CD4-positive, alpha-beta T cell treated with Interleukin-2 at 100 ng/mL for 4 hours (primary cell): ENCODE measurements at regions not wholly inside any gene's neighbourhood (a gene's known extent, or its start where the extent isn't known, plus 50 kb on each side); places are given as distances from the start of the nearest gene placed in this dataset.

Experiments
- DNase-seq: peaks from one replicate; pipeline ENCODE4 v3.0.0-alpha.2; 2020; ENCODE audit warnings: low spot score

DNA sequence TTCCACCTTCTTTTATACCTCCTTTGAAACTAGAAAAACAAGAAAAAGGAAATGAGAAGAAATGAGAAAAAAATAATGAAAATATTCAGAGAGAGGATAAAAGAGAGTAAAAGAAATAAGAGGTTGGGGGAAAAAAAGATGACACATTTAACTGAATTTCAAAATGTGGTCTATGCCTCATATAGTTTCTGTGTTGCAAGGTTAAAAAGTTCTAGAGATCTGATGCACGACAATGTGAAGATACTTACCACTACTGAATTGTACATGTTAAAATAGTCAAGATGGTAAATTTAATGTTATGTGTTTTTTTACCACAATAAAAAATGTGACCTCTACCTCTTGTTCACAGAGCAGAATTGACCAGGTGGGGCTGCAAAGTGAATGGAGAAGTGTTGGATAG, 314.8 kb upstream of the OR4E1 start:
- no peak for DNase-seq

DNA sequence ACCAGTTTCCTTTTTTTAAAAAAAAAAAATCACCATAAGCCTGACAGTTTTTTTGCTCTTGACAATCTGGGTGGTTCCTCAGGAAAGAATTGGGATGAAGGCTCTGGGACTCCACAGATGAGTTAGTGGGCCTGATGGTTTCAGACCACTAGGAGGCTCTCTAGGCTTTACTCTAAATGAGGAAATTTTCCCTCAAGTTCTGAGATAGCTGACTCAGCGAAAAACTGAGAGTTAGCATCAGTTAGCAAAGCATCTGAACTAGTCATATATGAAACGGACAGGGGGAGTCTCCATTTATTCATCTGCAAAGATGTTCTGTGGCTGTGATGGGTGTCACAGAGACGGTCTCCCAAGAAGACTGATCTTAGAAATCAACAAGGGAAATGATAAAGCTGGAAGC, 314.3 kb upstream of the OR4E1 start:
- peak; percentile 40 for DNase-seq

DNA sequence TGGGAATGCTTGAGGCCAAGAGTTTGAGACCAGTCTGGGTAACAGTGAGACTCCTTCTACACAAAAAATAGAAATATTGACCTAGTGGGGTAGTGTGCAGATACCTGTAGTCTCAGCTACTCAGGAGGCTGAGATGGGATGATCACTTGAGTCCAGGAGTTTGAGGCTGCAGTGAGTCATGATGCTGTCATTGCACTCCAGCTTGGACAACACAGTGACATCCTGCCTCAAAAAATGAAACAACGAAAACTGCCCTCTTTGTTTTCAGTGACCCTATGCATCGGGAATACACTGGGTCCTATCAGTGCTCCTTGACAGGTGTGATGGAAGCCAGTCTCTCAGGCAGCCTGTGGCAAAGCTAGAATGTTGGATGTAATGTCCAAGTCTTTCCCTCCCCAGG, 311.5 kb upstream of the OR4E1 start:
- no peak for DNase-seq

DNA sequence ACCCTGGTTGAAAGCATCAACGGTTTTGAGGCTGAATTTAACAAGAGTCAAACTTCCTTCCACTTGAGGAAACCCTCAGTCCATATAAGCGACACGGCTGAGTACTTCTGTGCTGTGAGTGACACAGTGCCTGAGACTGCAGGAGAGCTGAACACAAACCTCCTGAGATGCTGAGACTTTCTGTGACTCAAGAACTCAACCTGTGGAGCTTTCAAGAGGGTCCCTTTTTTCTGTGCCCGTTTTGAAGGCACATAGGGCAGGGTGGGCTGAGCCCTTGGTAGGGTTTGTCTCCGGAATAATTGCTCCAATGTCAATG, 305.3 kb upstream of the OR4E1 start:
- DNase-seq = no peak

DNA sequence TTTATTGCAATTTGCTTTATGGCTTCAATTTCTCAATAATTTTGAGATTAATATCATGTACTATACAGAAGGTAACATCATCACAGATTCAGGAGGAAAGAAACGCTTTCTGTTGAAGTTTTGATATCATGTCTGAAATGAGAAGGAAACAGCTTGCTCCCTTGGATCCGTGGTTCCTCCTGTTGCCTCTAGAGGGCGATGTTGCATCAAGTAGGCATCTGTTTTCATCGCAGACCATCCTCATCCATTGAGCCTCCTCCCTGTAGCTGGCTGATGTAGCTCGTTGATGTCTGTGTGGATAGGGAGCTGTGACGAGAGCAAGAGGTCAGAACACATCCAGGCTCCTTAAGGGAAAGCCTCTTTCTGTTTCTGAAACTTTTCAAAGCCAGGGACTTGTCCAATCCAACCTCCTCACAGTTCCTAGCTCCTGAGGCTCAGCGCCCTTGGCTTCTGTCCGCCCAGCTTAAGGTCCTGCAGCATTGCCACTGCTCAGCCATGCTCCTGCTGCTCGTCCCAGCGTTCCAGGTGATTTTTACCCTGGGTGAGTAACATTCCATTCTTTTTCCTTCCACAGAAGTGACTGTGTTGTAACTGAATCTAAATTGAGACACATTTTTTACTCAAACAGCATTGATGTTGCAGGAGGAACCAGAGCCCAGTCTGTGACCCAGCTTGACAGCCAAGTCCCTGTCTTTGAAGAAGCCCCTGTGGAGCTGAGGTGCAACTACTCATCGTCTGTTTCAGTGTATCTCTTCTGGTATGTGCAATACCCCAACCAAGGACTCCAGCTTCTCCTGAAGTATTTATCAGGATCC, 304.8 kb upstream of the OR4E1 start:
- DNase-seq = peak; percentile 69

DNA sequence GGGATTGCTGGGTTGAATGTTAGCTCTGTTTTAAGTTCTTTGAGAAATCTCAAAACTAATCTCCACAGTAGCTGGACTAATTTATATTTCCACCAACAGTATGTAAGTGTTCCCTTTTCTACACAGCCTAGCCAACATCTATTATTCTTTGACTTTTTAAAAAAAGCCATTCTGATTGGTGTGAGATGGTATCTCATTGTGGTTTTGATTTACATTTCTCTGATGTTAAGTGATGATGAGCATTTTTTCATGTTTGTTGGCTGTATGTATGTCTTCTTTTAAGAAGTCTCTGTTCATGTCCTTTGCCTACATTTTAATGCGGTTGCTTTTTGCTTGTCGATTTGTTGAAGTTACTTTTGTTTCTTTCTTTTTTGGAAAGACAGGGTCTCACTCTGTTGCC, 301.1 kb upstream of the OR4E1 start:
- DNase-seq = peak; percentile 26

DNA sequence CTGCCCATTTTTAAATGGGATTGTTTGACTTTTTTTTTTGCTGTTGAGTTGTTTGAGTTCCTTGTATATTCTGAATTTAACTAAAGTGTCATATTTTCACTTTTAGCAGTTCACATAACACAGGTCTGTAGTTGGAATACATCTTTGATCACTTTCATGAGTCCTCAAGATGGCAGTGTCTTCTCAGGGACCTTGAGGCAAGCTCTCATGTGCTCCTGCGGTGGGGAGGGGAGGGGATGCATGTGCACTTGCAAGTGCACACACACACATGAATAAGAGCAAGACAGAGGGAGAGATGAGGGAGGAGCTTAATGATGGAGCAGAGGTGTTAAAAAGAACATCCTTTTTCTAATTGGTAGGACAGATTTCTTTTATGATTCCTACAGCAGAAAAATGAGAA, 291.4 kb upstream of the OR4E1 start:
- DNase-seq = peak; percentile 57

DNA sequence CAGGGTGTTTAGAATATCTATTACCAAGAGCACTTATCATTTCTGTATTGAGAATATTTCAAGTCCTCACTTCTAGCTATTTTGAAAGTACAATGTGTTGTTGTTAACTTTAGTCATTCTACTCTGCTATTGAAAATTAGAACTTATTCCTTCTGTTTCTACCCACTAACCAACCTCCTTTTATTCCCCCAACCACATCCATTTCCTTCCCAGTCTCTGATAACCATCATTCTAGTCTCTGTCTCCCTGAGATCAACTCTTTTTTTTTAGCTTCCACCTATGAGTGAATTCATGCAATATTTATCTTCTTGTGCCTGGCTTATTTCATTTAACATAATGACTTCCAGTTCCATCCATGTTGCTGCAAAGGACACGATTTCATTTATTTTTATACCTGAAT, 290.6 kb upstream of the OR4E1 start:
- DNase-seq = no peak

DNA sequence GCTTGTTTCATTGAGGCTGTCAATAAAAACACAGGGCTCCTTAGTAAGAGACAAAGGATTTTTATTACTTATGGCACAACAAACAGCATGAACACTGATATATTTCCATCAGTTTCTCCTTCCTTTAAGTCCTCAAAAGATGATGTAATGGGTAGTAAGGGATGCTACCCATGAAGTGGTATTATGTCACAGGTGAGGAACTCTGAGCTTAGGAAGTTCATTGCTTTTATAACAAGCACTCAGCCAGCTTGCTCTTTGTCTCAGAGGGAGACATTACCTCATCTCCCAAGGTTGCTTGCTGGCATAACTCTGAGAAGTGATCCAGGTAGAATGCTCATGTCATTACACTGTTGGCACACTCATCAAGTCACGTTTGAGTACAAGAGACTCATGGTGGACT, 287.0 kb upstream of the OR4E1 start:
- no peak for DNase-seq

DNA sequence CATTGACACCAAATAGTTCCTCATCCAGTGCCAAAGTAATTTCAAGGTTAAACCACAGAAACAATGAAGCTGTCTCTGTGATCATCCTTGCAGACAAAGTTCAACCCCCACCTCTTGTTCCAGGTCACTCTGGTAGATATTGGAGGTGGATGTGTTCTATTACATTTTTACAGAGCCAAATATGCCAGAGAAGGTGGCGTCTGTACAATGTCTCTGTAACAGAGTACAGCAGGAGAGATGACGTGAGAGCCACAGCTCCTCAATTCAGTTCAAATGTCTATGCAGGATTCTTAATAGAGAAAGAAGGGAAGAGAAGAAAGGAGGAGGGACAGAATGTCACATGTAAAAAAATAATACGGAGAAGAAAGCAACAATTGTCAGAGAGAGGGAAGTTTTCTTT, 268.3 kb upstream of the OR4E1 start:
- DNase-seq = no peak

DNA sequence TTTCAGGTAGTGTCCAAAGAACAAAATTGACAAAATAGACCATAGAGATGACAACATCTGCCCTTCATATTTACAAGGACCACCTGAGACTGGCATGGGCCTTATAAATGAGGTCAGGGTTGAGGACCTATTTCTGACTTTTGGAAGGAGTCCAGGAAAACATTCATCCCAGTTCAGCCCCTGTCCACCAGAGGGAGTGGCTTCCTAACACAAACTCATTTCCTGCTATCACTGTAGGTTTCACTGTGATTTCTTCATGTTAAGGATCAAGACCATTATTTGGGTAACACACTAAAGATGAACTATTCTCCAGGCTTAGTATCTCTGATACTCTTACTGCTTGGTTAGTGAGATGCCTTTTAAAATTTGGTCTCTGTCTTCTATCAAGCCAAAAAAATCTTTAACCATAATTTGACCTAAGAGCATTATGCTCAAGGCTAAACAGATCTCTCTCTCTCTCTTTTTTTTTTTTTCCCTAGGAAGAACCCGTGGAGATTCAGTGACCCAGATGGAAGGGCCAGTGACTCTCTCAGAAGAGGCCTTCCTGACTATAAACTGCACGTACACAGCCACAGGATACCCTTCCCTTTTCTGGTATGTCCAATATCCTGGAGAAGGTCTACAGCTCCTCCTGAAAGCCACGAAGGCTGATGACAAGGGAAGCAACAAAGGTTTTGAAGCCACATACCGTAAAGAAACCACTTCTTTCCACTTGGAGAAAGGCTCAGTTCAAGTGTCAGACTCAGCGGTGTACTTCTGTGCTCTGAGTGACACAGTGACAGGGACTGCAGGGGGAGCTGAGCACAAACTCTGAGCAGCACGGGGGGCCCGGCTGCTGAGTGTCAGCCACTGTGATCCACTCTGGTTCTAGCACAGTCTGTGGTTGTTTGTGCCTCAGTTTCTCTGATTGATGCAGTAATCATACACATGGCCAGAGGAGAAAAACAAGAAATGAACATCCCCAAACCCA, 267.6 kb upstream of the OR4E1 start:
- peak; percentile 53 for DNase-seq

DNA sequence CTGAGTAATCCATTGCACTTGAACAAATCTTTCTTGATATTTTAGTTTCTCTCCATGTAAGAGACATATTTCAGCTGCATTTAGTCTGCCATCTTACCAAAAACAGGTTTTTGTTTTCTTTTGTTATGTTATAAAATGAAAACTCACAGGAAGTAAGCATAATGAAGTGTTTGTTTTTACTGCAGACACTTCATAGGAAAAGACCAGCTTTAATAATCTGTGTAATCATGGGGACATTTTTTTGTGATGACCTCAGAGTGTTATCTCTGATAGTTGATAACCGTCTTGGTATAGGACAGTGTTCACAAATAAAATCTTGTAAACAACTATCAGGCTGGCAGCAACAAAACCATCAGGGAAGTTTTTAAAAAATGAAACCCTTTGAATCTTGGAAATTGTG, 266.2 kb upstream of the OR4E1 start:
- no peak for DNase-seq

DNA sequence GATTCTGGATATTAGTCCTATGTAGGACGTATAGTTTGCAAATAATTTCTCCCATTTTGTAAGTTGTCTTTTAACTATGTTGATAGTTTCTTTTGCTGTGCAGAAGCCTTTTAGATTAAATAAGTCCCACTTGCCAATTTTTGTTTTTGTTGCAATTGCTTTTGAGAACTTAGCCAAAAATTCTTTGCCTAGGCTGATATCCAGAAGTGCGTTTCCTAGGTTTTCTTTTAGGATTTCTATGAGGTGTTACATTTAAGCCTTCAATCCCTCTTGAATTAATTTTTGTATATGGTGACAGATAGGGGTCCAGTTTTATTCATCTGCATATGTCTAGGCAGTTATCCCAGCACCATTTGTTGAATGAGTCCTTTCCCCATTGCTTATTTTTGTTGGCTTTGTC, 264.4 kb upstream of the OR4E1 start:
- DNase-seq = no peak

DNA sequence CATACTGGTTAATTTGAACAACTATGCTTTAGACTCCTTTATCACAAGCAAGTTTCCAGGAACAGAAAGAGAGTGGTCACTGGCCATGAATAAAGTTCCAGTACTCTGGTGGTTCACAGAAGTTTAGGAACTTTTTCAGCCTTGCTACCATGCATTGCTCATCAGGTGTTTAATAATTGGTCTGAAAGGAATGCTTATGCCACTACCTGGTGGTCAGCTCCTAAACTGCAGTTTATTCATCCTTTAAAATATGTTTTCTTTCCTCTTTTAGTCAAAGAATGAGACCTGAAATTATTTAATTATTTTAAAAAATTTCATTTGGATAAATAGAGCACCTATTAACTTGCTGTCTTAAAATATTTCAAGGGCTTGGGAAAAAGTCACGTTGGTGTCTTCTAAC, 260.1 kb upstream of the OR4E1 start:
- DNase-seq = peak; percentile 33

DNA sequence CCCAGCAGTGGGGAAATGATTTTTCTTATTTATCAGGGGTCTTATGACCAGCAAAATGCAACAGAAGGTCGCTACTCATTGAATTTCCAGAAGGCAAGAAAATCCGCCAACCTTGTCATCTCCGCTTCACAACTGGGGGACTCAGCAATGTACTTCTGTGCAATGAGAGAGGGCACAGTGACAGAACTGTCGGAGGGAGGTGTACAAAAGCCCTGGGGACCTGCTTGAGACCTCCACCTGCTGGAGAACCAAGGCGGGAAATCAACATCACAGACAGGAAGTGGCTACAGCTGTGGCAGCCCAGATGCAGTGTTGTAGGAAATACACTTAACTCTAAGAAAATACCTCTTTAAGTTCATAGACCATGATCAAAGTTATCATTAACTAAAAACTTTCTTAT, 250.9 kb upstream of the OR4E1 start:
- DNase-seq = peak; percentile 70

DNA sequence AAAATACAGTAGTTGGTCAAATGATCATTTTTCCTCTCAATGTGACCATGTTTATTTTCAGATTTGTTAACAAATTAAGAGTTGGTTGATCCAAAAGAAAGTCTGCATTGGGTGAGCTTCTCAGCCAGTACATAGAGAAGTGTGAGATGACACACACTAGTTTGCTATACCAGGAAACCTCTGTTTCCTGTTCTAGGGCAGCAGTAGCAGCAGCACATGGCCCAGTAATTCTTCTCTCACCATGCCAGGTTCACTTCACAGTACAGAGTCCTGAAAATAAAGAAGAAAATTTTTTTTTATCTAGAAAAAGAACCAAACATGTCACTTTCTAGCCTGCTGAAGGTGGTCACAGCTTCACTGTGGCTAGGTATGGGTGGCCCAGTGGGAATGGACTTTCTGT, 250.2 kb upstream of the OR4E1 start:
- peak; percentile 68 for DNase-seq

DNA sequence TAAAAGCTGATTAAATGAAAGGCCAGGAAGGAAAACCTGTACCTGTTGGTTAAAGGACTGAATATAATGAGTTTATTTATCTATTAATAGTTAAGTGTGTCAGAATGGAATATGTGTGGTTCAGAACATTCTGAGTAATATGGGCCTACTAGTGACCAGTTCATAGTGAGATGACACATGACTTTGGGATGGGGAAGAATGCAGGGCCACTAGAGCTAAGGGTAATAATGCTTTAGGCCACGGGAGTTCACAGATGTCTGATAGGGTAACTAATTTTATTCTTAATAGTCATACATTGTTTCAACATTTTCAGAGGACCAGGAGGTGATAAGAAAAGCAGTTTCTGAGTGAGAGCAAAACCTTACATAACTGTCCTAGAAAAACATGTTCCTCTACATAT, 247.8 kb upstream of the OR4E1 start:
- no peak for DNase-seq

DNA sequence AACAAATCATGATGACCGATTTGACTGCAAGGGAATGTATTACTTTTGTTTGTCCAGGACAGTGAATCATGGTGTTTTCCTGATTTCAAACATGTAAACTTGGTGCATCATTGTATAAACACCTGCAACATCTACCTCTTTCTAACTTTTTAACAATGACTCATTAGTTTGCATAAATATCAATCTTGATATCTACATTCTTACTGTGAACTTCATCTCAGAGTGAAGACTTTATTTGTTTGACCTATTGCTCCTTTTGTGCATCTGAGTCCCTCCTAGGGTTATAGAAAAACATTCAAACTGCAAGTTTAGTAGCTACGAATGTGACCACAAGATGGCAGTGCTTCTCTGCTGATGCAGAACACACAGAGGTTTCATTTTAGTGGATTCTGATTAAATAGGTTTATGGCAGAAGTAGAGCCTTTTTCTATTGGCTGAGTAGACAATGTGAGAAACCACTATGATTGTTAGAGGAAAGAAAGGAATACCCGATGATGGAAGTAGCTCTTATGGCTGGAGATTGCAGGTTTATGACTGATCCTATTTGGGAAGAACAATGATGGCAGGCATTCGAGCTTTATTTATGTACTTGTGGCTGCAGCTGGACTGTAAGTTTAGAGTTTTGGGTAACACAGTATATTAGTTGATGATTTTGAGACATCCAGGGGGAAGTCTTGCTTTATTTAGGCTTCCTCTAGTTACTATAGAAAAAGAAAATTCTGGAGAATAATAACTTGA, 244.2 kb upstream of the OR4E1 start:
- peak; percentile 81 for DNase-seq

DNA sequence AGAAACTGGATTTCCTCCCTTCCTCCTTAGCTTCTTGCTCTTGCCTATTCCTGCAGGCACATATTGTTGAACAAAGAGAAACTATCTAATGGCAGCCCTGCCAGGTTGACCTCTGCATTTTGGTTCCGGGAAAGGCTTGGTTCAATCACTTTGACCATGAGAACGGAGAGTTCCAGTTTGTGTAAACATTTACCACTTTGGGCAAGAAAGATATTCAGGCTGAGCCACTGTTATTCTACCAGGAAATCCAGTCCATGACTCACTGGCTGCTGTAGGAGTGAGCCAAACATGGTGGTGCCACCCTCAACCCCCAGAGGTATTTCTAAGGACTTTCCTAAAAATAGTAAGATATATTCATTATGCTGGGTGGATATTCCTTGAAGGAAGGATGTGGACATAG, 242.2 kb upstream of the OR4E1 start:
- DNase-seq = peak; percentile 21

DNA sequence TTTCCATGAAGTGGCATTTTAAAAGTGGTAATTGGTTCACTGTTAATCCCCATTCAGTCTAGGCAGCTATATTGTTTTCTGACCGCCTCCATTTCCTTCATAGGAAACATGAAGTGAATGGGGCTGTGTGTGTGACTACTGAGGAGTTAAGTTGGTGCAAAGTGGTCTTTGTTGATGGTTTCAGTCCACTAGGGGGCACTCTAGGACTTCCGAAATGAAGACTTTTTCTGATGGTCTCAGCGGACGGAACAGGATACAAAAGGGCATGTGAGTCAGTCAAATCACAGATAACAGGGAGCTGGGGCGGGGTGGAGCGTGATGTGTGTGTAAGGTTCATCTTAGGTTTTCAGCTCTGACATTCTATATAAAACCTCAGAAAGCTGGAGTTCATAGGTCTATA, 240.1 kb upstream of the OR4E1 start:
- peak; percentile 92 for DNase-seq

DNA sequence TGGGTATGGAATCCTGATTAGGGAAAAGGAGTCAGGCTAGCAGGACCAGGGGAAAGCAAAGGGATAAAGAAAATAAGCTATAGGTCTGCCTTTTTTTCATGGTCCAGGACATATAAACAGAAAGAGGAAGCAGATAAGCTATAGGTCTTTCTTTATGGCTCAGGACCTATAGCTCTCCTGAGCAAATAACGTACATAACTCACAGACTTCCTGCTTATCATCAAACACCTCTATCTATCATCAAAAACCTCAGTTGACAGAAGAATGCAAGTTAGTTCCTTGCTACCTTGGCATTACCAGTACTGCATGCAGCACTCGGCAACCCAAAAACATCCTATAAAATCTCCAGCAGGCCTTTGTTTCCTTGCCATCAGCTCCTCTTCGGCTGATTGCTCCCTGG, 238.7 kb upstream of the OR4E1 start:
- DNase-seq = no peak

DNA sequence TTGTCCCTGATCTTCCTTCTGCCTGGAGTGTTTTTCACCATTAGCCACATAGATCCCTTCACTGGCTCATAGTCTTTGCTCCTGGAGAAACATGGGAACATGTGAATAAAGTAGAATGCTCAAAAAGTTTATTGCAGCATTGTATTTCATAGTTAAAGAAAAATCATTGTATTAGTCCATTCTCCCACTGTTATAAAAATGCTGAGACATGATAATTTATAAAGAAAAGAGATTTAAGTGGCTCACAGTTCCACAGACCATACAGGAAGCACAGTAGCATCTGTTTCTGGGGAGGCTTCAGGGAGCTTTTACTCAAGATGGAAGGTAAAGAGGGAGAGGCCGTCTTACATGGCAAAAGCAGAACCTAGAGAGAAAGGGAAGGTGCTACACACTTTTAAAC, 238.3 kb upstream of the OR4E1 start:
- no peak for DNase-seq

DNA sequence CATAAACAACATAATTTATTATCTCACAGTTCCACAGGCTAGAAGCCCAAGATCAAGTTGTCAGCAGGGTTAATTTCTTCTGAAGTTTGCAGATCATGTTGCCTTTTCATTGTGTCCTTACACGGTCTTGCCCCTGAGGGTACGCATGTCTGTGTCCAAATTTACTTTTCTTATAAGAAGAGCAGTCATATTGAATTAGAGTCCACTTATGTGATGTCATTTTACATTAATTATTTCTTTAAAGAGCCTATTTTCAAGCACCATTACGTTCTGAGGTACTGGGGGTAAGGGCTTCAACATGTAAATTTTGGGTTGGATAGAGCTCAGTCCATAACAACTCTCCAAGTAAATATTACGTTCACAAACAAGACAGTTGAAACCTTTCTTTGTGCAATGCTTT, 236.6 kb upstream of the OR4E1 start:
- DNase-seq = no peak
